Stimulated activated naive B cell treated with anti-CD40 and anti-IgM and Interleukin-4, amounts not matched to agents 10 μg/mL and 1 μg/mL and 100 μg/mL, for 72 hours (primary cell): ENCODE measurements at regions not wholly inside any gene's neighbourhood (a gene's known extent, or its start where the extent isn't known, plus 50 kb on each side); places are given as distances from the start of the nearest gene placed in this dataset.

Source experiments
- ATAC-seq, 2 donors: fragments of 150-1000 bp; cut with Tn5 transposase; replicated peaks; 2 replicates each; pipeline ENCODE4 v1.10.0; 2021; ENCODE audit warnings: moderate library complexity in 1 of 2
- DNase-seq: peaks from one replicate; pipeline ENCODE4 v3.0.0; 2021
- H3K27ac Mint-ChIP-seq: one replicate; pipeline ENCODE4 v1.8.0; 2022; ENCODE audit warnings: mild to moderate bottlenecking, mixed read lengths
- H3K27me3 Mint-ChIP-seq, 2 donors: one replicate each; pipeline ENCODE4 v1.8.0; 2022; ENCODE audit warnings: mixed read lengths in 2 of 2
- H3K36me3 Mint-ChIP-seq, 2 donors: one replicate each; pipeline ENCODE4 v1.8.0; 2022; ENCODE audit warnings: mixed read lengths in 2 of 2, mild to moderate bottlenecking in 1 of 2
- H3K4me1 Mint-ChIP-seq, 2 donors: one replicate each; pipeline ENCODE4 v1.8.0; 2022; ENCODE audit warnings: mixed read lengths in 2 of 2, mild to moderate bottlenecking in 1 of 2
- H3K4me3 Mint-ChIP-seq, 2 donors: one replicate each; pipeline ENCODE4 v1.8.0; 2022; ENCODE audit warnings: mild to moderate bottlenecking in 2 of 2, mixed read lengths in 2 of 2, moderate library complexity in 1 of 2
- H3K9me3 Mint-ChIP-seq, 2 donors: one replicate each; pipeline ENCODE4 v1.8.0; 2022; ENCODE audit warnings: mixed read lengths in 2 of 2, mild to moderate bottlenecking in 1 of 2

DNA sequence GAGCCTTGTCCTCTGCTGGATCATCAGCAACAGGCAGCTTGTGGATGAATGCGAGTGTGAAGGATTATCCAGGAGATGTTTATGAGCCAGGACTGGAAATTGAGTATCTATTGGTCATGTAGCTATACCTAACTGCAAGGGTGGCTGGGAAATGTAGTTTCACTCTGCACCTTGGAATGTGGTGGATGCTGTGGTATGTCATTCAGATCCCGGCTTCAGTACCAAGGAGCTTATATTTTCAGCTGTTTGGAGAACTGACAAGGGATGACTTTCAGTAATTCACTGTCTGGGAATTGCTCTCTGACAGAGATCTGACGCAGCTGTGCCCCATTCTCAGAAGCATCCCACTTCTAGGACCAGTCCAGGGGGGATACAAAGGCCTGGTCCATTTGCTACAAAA, 792.3 kb upstream of the NOVA1 start:
- H3K27me3 Mint-ChIP-seq: no peaks in the 10 kb centered on the region
- H3K9me3 Mint-ChIP-seq: peaks cover 1 to 4% of the 10 kb centered on the region in 2 donors
- no peak overlapping the region for H3K4me3 Mint-ChIP-seq
- DNase-seq (no peak), ATAC-seq (no peak)
- H3K4me1 Mint-ChIP-seq: no peaks in the 10 kb centered on the region
- no peak overlapping the region for H3K27ac Mint-ChIP-seq
- no peaks in the 10 kb centered on the region for H3K36me3 Mint-ChIP-seq

DNA sequence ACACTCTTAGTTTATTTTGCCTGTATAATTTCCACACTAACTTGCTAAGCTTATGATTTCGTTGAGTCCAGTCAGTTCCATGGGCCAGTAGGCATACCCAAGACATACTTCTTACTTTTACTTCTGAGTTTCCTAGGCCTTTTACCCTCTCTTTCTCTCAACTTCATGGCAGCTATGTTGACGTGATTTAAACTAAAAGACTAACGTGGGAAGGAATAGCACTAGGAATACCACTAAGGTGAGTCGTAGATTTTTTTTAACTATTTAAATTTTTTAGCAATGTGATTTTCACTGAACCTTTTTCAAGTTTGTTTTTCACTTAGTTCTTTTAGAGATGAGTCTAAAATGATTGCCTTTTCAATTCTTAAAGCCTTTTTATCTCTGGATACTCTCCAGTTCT, 793.5 kb upstream of the NOVA1 start:
- H3K36me3 Mint-ChIP-seq: no peaks in the 10 kb centered on the region
- ATAC-seq: no peak
- H3K27ac Mint-ChIP-seq: no peak overlapping the region
- H3K4me1 Mint-ChIP-seq: no peaks in the 10 kb centered on the region
- no peak for DNase-seq
- H3K27me3 Mint-ChIP-seq: no peaks in the 10 kb centered on the region
- no peak overlapping the region for H3K4me3 Mint-ChIP-seq
- H3K9me3 Mint-ChIP-seq: peaks cover 1 to 4% of the 10 kb centered on the region in 2 donors

DNA sequence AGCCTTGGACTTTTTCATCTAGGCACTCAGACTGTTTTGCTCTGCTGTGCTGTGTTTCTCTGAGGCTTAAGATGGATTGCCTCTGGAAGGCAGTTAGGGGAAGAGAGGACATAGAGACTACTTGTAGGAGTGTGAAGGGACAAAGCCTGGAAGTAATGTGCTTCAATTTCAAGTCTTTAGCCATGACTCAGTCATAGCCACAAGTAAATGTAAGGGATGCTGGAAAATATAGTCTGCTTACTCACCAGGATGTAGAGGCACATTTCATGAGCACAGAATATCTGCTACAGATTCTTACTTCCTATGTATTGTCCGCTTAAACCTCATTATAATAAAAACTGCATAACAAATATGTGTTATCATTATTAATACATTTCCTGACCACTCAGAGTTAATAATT, 794.3 kb upstream of the NOVA1 start:
- H3K4me1 Mint-ChIP-seq: no peaks in the 10 kb centered on the region
- ATAC-seq (no peak), DNase-seq (no peak)
- H3K27ac Mint-ChIP-seq: no peak overlapping the region
- H3K4me3 Mint-ChIP-seq: no peak overlapping the region
- H3K9me3 Mint-ChIP-seq: peaks cover 1 to 4% of the 10 kb centered on the region in 2 donors
- no peaks in the 10 kb centered on the region for H3K27me3 Mint-ChIP-seq
- H3K36me3 Mint-ChIP-seq: no peaks in the 10 kb centered on the region

DNA sequence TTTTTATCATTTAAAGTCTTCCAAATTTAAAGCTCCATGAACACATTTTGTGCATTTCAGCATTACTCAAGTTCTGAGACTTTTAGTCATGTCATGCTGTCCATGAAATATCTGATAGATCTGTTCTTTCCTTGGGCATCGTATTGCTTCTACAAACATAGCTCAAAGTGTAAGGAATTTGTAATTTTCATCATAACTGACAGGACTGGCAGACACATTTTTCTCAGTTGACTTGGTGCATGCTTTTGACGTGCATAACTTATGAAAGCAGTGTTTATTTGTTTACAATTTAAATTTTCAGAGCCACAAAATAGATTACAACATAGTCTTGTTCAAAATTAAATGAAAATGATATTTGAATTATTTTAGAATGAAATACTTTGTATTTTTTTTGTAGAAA, 812.1 kb upstream of the NOVA1 start:
- ATAC-seq: no peak
- no peaks in the 10 kb centered on the region for H3K36me3 Mint-ChIP-seq
- DNase-seq: no peak

DNA sequence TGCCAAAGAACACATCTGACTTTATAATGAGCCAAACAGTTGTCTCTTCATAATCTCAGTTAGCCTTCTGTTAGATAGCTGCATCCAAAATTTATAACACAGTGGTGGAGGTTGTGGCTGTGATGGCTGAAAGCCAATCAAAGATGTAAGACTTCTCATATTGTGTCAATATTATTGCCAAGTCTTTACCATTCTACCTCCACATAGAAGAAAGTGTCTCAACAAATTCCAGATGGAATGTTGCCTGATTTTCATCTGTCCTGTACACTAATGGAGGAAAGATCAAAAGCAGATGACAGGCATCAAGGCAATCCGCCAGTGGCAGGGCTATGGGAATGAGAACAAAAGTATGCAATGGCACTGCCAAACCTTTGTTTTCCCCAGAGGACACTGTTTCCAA, 813.1 kb upstream of the NOVA1 start:
- Mint-ChIP-seq H3K36me3 (no peaks in the 10 kb centered on the region), H3K9me3 (peaks cover 0 to 2% of the 10 kb centered on the region in 2 donors), H3K27ac (no peak overlapping the region), H3K4me1 (no peaks in the 10 kb centered on the region), H3K4me3 (no peak overlapping the region), H3K27me3 (no peaks in the 10 kb centered on the region)
- DNase-seq (no peak), ATAC-seq (no peak)

More for the DNA sequence above, 812.1 kb upstream of the NOVA1 start:
- H3K27ac Mint-ChIP-seq: no peak overlapping the region
- H3K4me3 Mint-ChIP-seq: no peak overlapping the region
- H3K4me1 Mint-ChIP-seq: no peaks in the 10 kb centered on the region
- no peaks in the 10 kb centered on the region for H3K27me3 Mint-ChIP-seq
- peaks cover 0 to 2% of the 10 kb centered on the region in 2 donors for H3K9me3 Mint-ChIP-seq

DNA sequence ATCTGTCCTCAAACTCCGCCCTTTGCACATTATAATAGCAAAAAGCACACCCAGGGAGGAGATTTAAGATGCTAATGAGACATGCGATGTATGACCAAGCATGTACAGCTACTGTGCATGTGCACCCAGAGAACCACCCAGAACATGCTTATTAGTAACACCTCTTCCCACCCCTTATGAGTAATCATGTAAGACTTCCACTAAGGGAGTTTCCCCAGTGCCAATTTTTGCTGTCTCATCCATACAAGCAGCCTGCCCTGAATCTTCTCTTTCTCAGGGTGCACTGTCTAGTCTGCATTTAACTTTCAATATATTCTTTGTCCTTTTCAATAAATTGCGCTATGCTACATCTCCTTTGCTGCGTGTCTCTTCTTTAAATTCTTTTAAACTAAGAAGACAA, 830.0 kb upstream of the NOVA1 start:
- H3K27me3 Mint-ChIP-seq: no peaks in the 10 kb centered on the region
- H3K4me1 Mint-ChIP-seq: no peaks in the 10 kb centered on the region
- no peak overlapping the region for H3K27ac Mint-ChIP-seq
- H3K36me3 Mint-ChIP-seq: no peaks in the 10 kb centered on the region
- ATAC-seq (peak in 1 of 2 donors; percentile 34), DNase-seq (no peak)
- H3K4me3 Mint-ChIP-seq: no peak overlapping the region
- no peaks in the 10 kb centered on the region for H3K9me3 Mint-ChIP-seq

DNA sequence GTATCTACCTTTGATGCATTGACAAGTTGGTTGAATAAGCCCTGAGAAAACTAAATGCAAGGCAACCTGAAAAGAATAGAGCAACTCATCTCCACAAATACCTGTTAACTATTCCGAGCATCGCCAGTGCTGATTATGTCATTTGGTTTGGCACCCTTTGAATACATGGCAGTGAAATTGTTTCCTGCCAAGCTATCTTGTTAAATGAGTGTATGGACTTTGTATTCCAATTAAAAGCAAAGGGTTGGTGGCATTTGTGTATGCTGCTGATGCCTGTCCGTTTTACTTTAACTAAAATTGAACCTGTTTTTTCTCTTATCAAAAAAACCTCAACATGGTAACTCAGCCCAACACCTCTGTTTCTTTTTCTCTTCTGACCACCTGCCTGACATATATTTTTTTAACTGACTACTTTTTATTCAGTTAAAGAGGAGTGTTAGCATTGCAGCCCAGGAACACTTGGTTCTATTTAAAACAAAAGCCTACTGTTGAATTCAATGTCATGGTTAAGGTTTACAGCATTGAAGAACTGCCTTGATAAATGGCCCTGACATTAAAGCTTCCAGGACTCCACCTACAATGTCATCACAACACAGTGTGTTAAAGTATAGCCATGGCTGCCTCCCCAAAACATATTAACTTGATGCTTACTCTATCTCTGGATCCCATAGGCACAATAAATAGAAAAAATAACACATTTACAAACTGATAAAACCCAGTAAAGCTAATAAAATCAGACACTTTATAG, 838.3 kb upstream of the NOVA1 start:
- no peaks in the 10 kb centered on the region for H3K4me1 Mint-ChIP-seq
- ATAC-seq: no peak
- no peak for DNase-seq
- H3K36me3 Mint-ChIP-seq: no peaks in the 10 kb centered on the region
- no peak overlapping the region for H3K4me3 Mint-ChIP-seq
- H3K9me3 Mint-ChIP-seq: peaks cover 0 to 3% of the 10 kb centered on the region in 2 donors
- H3K27ac Mint-ChIP-seq: no peak overlapping the region
- no peaks in the 10 kb centered on the region for H3K27me3 Mint-ChIP-seq

DNA sequence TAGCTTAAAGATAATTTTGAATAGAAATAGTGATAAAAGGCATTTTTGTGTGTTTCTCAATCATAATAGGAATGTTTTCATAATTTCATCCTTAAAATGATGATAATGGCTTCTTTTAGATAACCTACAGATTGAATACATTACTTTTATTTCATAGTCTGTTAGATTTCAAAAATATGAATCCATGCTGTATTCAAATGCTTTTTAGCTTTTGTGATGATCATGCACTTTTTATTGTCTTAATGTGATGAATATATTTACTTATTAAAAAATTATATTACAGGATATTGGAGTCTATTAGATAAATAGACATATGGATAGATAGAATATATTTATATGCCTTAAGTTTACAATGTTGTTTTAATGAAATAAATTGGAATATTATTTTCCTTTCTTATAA, 886.8 kb upstream of the NOVA1 start:
- H3K9me3 Mint-ChIP-seq: no peaks in the 10 kb centered on the region
- DNase-seq (no peak), ATAC-seq (no peak)
- H3K4me1 Mint-ChIP-seq: no peaks in the 10 kb centered on the region
- H3K4me3 Mint-ChIP-seq: no peak overlapping the region
- H3K27ac Mint-ChIP-seq: no peak overlapping the region
- no peaks in the 10 kb centered on the region for H3K27me3 Mint-ChIP-seq
- no peaks in the 10 kb centered on the region for H3K36me3 Mint-ChIP-seq

DNA sequence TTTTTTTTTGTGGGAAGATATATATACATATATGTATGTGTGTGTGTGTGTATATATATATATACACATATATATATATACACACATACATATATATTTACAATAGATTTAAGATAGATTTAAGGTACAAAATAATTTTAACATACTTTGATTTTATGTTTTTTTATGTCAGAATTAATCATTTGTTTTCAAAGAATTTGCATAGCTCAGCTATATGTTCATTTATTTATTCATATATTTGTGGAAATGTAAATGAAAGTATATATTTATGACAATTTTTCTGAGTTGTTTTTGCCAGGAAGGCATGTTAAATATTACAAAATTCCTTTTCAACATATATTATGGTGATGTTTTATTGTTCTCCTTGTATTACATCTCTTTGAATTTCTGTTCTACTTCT, 887.4 kb upstream of the NOVA1 start:
- H3K9me3 Mint-ChIP-seq: no peaks in the 10 kb centered on the region
- no peak overlapping the region for H3K4me3 Mint-ChIP-seq
- DNase-seq (no peak), ATAC-seq (no peak)
- no peaks in the 10 kb centered on the region for H3K4me1 Mint-ChIP-seq
- H3K36me3 Mint-ChIP-seq: no peaks in the 10 kb centered on the region
- no peak overlapping the region for H3K27ac Mint-ChIP-seq
- H3K27me3 Mint-ChIP-seq: no peaks in the 10 kb centered on the region

DNA sequence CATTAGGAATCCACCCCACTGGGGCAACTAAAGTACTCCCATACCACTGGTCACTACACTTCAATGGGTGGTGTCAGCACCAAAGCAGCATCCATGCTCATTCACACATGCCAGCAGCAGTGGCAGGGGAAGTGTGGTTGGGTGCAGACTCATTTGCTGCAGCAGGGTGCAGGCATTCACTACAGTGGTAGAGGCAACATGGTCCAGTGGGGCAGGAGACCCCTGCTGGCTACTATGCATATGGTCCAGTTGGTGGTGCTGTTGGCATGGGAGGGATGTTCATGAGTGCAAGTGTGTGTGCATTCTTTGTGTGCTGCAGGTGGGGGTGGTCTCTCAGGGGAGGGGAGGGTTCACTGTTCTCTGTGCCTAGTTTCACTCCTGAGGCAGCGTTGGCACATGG, 908.4 kb upstream of the NOVA1 start:
- Mint-ChIP-seq H3K36me3 (no peaks in the 10 kb centered on the region), H3K9me3 (peaks cover 21 to 22% of the 10 kb centered on the region in 2 donors), H3K4me1 (no peaks in the 10 kb centered on the region), H3K27me3 (no peaks in the 10 kb centered on the region), H3K27ac (no peak overlapping the region), H3K4me3 (no peak overlapping the region)
- DNase-seq: no peak
- ATAC-seq: no peak

DNA sequence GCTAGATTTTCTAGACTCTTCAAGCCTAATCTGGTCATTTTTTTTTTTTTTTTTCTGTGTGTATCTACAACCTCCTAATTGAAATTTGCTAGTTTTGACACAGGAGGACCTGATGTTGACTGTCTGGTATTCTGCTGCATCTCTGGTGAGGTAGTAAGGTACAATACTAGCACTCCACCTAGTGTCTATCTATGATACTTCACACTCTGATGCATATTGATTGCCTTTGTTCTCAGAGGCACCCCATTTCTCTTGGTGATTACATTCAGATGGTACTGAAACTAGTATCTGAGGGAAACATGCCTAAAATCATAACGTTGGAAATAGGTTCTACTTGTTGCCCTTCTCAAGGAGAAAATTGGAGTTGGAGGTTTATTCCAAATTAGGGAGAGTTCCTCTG, 930.5 kb upstream of the NOVA1 start:
- Mint-ChIP-seq H3K4me3 (no peak overlapping the region), H3K36me3 (no peaks in the 10 kb centered on the region), H3K9me3 (peaks cover 1 to 4% of the 10 kb centered on the region in 2 donors), H3K27ac (no peak overlapping the region), H3K4me1 (no peaks in the 10 kb centered on the region), H3K27me3 (no peaks in the 10 kb centered on the region)
- ATAC-seq: peak; percentile 42 to 50
- no peak for DNase-seq

DNA sequence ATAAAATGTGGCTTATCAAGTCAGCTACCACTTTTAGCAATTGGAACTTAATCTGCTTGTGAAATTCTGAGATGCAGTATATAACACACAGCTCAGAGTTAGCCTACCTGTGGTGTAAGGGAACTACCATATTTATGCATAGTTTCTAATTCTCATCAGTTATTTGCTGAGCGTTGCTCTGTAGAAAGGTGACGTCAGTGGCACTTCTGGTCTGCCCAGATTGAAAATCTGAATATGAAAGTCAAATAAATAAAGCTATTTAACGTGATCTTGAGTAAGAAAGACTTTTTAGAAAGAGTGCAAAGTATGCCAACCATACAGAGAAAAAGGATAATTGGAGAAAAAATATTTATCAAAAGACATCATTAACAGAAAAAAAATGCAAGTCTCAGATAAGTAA, 938.9 kb upstream of the NOVA1 start:
- H3K4me3 Mint-ChIP-seq: no peak overlapping the region
- no peaks in the 10 kb centered on the region for H3K4me1 Mint-ChIP-seq
- H3K27ac Mint-ChIP-seq: no peak overlapping the region
- H3K36me3 Mint-ChIP-seq: no peaks in the 10 kb centered on the region
- H3K9me3 Mint-ChIP-seq: peaks cover 0 to 5% of the 10 kb centered on the region in 2 donors
- ATAC-seq (no peak), DNase-seq (no peak)
- H3K27me3 Mint-ChIP-seq: no peaks in the 10 kb centered on the region

DNA sequence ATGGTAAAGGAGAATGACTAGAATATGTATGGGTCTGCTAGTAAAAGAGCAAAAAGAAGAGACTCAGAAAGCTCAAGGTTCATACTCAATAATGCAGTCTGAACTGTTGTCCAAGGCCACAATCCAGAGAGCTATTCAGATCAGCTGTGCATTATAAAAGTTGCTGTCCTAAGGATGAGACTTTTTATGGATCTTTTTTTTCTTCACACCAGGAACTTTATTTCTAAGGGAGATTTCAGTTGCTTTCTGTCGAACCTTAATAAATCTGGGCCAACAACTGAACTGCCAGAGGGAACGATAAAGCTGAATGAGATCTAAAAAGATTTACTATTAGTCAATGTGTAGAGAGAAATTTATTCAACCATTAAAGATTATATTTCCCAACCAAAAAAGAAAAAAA, 948.3 kb upstream of the NOVA1 start:
- no peak overlapping the region for H3K4me3 Mint-ChIP-seq
- no peak overlapping the region for H3K27ac Mint-ChIP-seq
- peaks cover 4 to 12% of the 10 kb centered on the region in 2 donors for H3K9me3 Mint-ChIP-seq
- H3K4me1 Mint-ChIP-seq: no peaks in the 10 kb centered on the region
- ATAC-seq (no peak), DNase-seq (no peak)
- H3K36me3 Mint-ChIP-seq: no peaks in the 10 kb centered on the region
- H3K27me3 Mint-ChIP-seq: no peaks in the 10 kb centered on the region

DNA sequence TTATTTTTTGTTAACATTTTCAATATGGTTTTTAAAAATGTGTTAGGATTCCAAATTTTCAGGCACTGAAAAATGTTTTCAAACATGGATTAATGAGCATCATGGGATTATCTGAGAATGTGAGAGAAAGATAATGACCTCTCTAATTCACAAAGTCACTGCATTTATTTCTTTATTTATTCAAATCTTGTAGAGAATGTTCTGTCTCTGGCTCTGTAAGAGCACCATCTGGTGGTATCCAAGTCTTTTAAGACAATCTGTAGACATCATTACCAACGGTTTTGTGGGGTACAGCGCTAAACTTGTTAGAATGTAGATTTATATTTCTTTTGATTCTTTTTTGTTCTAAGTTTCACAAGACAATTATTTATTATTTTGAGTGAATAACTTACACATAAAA, 956.0 kb upstream of the NOVA1 start:
- Mint-ChIP-seq H3K27me3 (no peaks in the 10 kb centered on the region), H3K4me1 (no peaks in the 10 kb centered on the region), H3K27ac (no peak overlapping the region), H3K36me3 (no peaks in the 10 kb centered on the region), H3K4me3 (no peak overlapping the region), H3K9me3 (peaks cover 0 to 5% of the 10 kb centered on the region in 2 donors)
- ATAC-seq (no peak), DNase-seq (no peak)

DNA sequence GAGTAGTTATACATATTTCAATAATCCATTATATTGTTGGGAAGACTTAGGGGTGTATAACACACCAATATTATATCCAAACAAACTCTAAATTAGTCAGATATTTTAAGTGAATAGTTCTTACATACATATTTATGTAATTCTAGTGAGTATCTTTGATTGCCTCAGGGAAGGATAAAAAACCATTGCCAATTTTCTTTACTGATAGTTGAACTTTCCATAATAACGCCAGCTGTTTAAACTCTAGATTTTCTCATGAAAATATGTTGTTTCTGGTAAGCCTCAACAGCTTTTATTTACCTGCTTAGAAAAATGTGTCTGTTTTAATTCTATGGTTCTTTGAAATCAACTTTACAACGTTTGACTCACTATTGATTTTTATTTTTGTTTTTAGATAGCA, 959.6 kb upstream of the NOVA1 start:
- no peaks in the 10 kb centered on the region for H3K27me3 Mint-ChIP-seq
- ATAC-seq (no peak), DNase-seq (no peak)
- no peaks in the 10 kb centered on the region for H3K36me3 Mint-ChIP-seq
- H3K4me3 Mint-ChIP-seq: no peak overlapping the region
- no peaks in the 10 kb centered on the region for H3K4me1 Mint-ChIP-seq
- peaks cover 0 to 1% of the 10 kb centered on the region in 2 donors for H3K9me3 Mint-ChIP-seq
- H3K27ac Mint-ChIP-seq: no peak overlapping the region

DNA sequence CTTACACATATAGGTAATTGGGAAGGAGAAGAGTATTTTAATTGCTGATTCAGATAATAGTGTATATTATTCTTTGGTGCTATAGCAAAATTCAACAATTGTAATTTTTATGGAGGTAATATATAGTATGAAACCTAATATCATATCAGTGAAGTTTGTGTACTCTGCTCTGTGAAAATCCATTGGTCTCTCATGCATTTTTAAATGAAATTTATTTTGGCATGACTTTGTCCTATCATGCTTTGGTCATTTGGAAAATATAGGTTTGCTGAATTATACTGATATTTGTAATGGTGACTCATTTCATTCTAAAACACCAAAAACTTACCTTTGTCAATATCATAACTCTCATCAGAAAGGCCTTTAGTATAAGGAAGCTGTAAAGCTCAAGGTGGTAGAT, 962.0 kb upstream of the NOVA1 start:
- no peaks in the 10 kb centered on the region for H3K36me3 Mint-ChIP-seq
- H3K4me3 Mint-ChIP-seq: no peak overlapping the region
- ATAC-seq (no peak), DNase-seq (no peak)
- no peaks in the 10 kb centered on the region for H3K27me3 Mint-ChIP-seq
- H3K4me1 Mint-ChIP-seq: no peaks in the 10 kb centered on the region
- no peak overlapping the region for H3K27ac Mint-ChIP-seq
- peaks cover 0 to 1% of the 10 kb centered on the region in 2 donors for H3K9me3 Mint-ChIP-seq
